H1 (cell line): ENCODE measurements at regions not wholly inside any gene's neighbourhood (a gene's known extent, or its start where the extent isn't known, plus 50 kb on each side); places are given as distances from the start of the nearest gene placed in this dataset.
A peak's percentile ranks its signal among the peaks of the same experiment; 100 is the strongest.

ENCODE experiments used
- CTCF ChIA-PET: fragments of 300-600 bp; sonication (Branson Sonifier 250); formaldehyde crosslinking; loops from one replicate; lab custom pipeline; 2021; ENCODE audit not compliant: partially characterized antibody; lab: Charles Lee
- POLR2A ChIA-PET: fragments of 300-600 bp; sonication (Branson Sonifier 250); formaldehyde crosslinking; loops from one replicate; lab custom pipeline; 2021; ENCODE audit warnings: inconsistent platforms; ENCODE audit not compliant: partially characterized antibody; lab: Charles Lee
- DNase-seq, 2 experiments: peaks; one replicate each; pipeline versions ENCODE4 v3.0.0 to v3.0.0-alpha.2; 2010 to 2022; ENCODE audit warnings: low spot score in 2 of 2, low read depth in 1 of 2, mixed read lengths in 1 of 2
- FAIRE-seq: peaks from 2 replicates; lab custom pipeline; 2011; peaks lifted over from hg19 to GRCh38; lab: Jason Lieb, UNC
- H2AFZ ChIP-seq: 2 replicates; pipeline ENCODE4 v1.8.1; 2012; ENCODE audit warnings: low read length, inconsistent platforms
- H2AK5ac ChIP-seq: 2 replicates; pipeline ENCODE4 v1.6.1; 2013; ENCODE audit warnings: low read depth, low read length
- H2BK120ac ChIP-seq: replicated peaks from 2 replicates; pipeline ENCODE3; 2013; ENCODE audit warnings: low read depth, low read length, inconsistent platforms
- H2BK12ac ChIP-seq: 2 replicates; pipeline ENCODE4 v1.6.1; 2013; ENCODE audit warnings: low read depth, low read length
- H2BK15ac ChIP-seq: 2 replicates; pipeline ENCODE4 v1.6.1; 2013; ENCODE audit warnings: low read length
- H2BK20ac ChIP-seq: 2 replicates; pipeline ENCODE4 v1.6.1; 2013; ENCODE audit warnings: low read length
- H2BK5ac ChIP-seq: 2 replicates; pipeline ENCODE4 v1.6.1; 2013; ENCODE audit warnings: low read depth, low read length
- H3K14ac ChIP-seq: 2 replicates; pipeline ENCODE4 v1.6.1; 2013; ENCODE audit warnings: inconsistent platforms; ENCODE audit not compliant: insufficient read length
- H3K18ac ChIP-seq: 2 replicates; pipeline ENCODE4 v1.6.1; 2013; ENCODE audit warnings: low read length; ENCODE audit errors: extremely low read depth
- H3K23ac ChIP-seq: 2 replicates; pipeline ENCODE4 v1.6.1; 2013; ENCODE audit warnings: inconsistent platforms; ENCODE audit not compliant: insufficient read length
- H3K23me2 ChIP-seq: 2 replicates; pipeline ENCODE4 v1.6.1; 2013; ENCODE audit warnings: low read depth, low read length
- H3K27ac ChIP-seq: 2 replicates; pipeline ENCODE4 v1.6.1; 2011; ENCODE audit warnings: low read depth, low read length, inconsistent platforms
- H3K27me3 ChIP-seq, 4 experiments: replicated peaks in 1 of 4; 1 replicate in 1 of 4; 2 replicates in 3 of 4; pipeline versions ENCODE4 v1.6.1 to v1.8.1; 2011 to 2013; ENCODE audit warnings: low read length in 3 of 4, mild to moderate bottlenecking in 3 of 4, inconsistent platforms in 2 of 4, mixed read lengths in 2 of 4, moderate library complexity in 1 of 4; ENCODE audit not compliant: control insufficient read depth in 3 of 4, insufficient read depth in 3 of 4; ENCODE audit errors: extremely low read depth in 1 of 4
- H3K36me3 ChIP-seq, 4 experiments: 2 replicates each; pipeline versions ENCODE4 v1.6.1 to v1.8.1; 2011 to 2013; ENCODE audit warnings: mild to moderate bottlenecking in 4 of 4, low read length in 3 of 4, moderate library complexity in 2 of 4, control low read depth in 1 of 4, inconsistent platforms in 1 of 4; ENCODE audit not compliant: insufficient read depth in 4 of 4, control insufficient read depth in 2 of 4
- H3K4ac ChIP-seq: replicated peaks from 2 replicates; pipeline ENCODE3; 2013; ENCODE audit warnings: low read length, low read depth, mixed read lengths, inconsistent platforms; ENCODE audit not compliant: insufficient read length
- H3K4me1 ChIP-seq, 4 experiments: replicated peaks in 1 of 4; 1 replicate in 1 of 4; 2 replicates in 3 of 4; pipeline versions ENCODE4 v1.6.1 to v1.8.1; 2011 to 2013; ENCODE audit warnings: low read length in 3 of 4, inconsistent platforms in 2 of 4, mixed read lengths in 1 of 4; ENCODE audit not compliant: insufficient read depth in 4 of 4, control insufficient read depth in 3 of 4
- H3K4me2 ChIP-seq, 2 experiments: 2 replicates each; pipeline versions ENCODE4 v1.6.1 to v1.8.1; 2011 to 2013; ENCODE audit warnings: low read depth in 2 of 2, low read length in 2 of 2, control low read depth in 1 of 2, inconsistent platforms in 1 of 2, mild to moderate bottlenecking in 1 of 2; ENCODE audit not compliant: insufficient read depth in 1 of 2
- H3K4me3 ChIP-seq, 4 experiments: fragments of 200-600, 300-600 bp in 1 of 4; sonication (generic), shearing (Covaris generic), sonication (Bioruptor Twin) in 1 of 4; 2 replicates each; pipeline versions ENCODE4 v1.5.1 to v1.8.1; 2011 to 2016; ENCODE audit warnings: low read length in 4 of 4, low read depth in 3 of 4, control low read depth in 2 of 4, inconsistent platforms in 2 of 4, mild to moderate bottlenecking in 2 of 4, mixed read lengths in 1 of 4, moderate library complexity in 1 of 4; ENCODE audit not compliant: insufficient read depth in 2 of 4; ENCODE audit errors: extremely low read depth in 1 of 4
- H3K56ac ChIP-seq: replicated peaks from 2 replicates; pipeline ENCODE3; 2013; ENCODE audit warnings: low read depth, mild to moderate bottlenecking, mixed read lengths, low read length, inconsistent platforms; ENCODE audit not compliant: insufficient read length
- H3K79me1 ChIP-seq: 2 replicates; pipeline ENCODE4 v1.6.1; 2013; ENCODE audit warnings: low read depth, low read length, control low read depth
- H3K79me2 ChIP-seq, 2 experiments: 2 replicates each; pipeline versions ENCODE4 v1.6.1 to v1.8.1; 2012 to 2013; ENCODE audit warnings: low read length in 2 of 2, mild to moderate bottlenecking in 2 of 2, inconsistent platforms in 1 of 2; ENCODE audit not compliant: insufficient read depth in 2 of 2, control insufficient read depth in 1 of 2
- H3K9ac ChIP-seq, 4 experiments: replicated peaks in 1 of 4; 1 replicate in 1 of 4; 2 replicates in 3 of 4; pipeline versions ENCODE4 v1.6.1 to v1.8.1; 2011 to 2013; ENCODE audit warnings: low read depth in 3 of 4, low read length in 3 of 4, control low read depth in 2 of 4, mild to moderate bottlenecking in 2 of 4, moderate library complexity in 2 of 4, inconsistent platforms in 1 of 4; ENCODE audit errors: extremely low read depth in 1 of 4
- H3K9me3 ChIP-seq, 2 experiments: 2 replicates each; pipeline versions ENCODE4 v1.6.1 to v1.8.1; 2012 to 2013; ENCODE audit warnings: mild to moderate bottlenecking in 2 of 2, moderate library complexity in 2 of 2, control low read depth in 1 of 2, inconsistent platforms in 1 of 2, low read depth in 1 of 2, low read length in 1 of 2, mixed read lengths in 1 of 2; ENCODE audit not compliant: insufficient read depth in 2 of 2
- H4K20me1 ChIP-seq, 2 experiments: replicated peaks in 1 of 2; 2 replicates each; pipeline versions ENCODE3 to v1.8.1; 2011 to 2013; ENCODE audit warnings: inconsistent platforms in 2 of 2, low read length in 2 of 2, mild to moderate bottlenecking in 1 of 2; ENCODE audit not compliant: insufficient read depth in 2 of 2, control insufficient read depth in 1 of 2
- H4K5ac ChIP-seq: 2 replicates; pipeline ENCODE4 v1.6.1; 2013; ENCODE audit warnings: low read length, low read depth, mixed read lengths, inconsistent platforms; ENCODE audit not compliant: insufficient read length
- H4K8ac ChIP-seq: 2 replicates; pipeline ENCODE4 v1.8.0; 2013; ENCODE audit warnings: mild to moderate bottlenecking, moderate library complexity, low read length, inconsistent platforms; ENCODE audit not compliant: insufficient read depth; ENCODE audit errors: extremely low read depth
- H4K91ac ChIP-seq: replicated peaks from 2 replicates; pipeline ENCODE3; 2013; ENCODE audit warnings: low read length, mixed read lengths, inconsistent platforms; ENCODE audit not compliant: insufficient read length
- CEBPB ChIP-seq: IDR thresholded peaks from 2 replicates; pipeline ENCODE4 v1.6.1; 2012; ENCODE audit warnings: low read depth, low read length
- CREB1 ChIP-seq: IDR thresholded peaks from 2 replicates; pipeline ENCODE4 v1.6.1; 2012; ENCODE audit warnings: inconsistent platforms
- CTBP2 ChIP-seq: IDR thresholded peaks from 2 replicates; pipeline ENCODE4 v1.7.0; 2011; ENCODE audit warnings: borderline replicate concordance, mild to moderate bottlenecking, moderate library complexity, mixed read lengths, low read length; ENCODE audit not compliant: insufficient read depth, insufficient read length
- FOSL1 ChIP-seq: IDR thresholded peaks from 2 replicates; pipeline ENCODE4 v1.6.1; 2011; ENCODE audit warnings: mild to moderate bottlenecking, low read depth, low read length, moderate library complexity; ENCODE audit not compliant: insufficient read depth
- GABPA ChIP-seq: IDR thresholded peaks from 2 replicates; pipeline ENCODE4 v1.6.1; 2011; ENCODE audit warnings: mild to moderate bottlenecking, low read length, moderate library complexity, borderline replicate concordance; ENCODE audit not compliant: insufficient read depth
- MAFK ChIP-seq: IDR thresholded peaks from 2 replicates; pipeline ENCODE4 v1.6.1; 2012; ENCODE audit warnings: low read depth, mild to moderate bottlenecking, improper control_type of control experiment, low read length
- RBBP5 ChIP-seq: IDR thresholded peaks from 2 replicates; pipeline ENCODE4 v1.7.1; 2012; ENCODE audit warnings: low read depth, mild to moderate bottlenecking, inconsistent platforms, low read length, moderate library complexity, borderline replicate concordance
- RFX5 ChIP-seq: IDR thresholded peaks from 2 replicates; pipeline ENCODE4 v1.6.1; 2011; ENCODE audit warnings: low read depth, low read length, improper control_type of control experiment, borderline replicate concordance
- SIX5 ChIP-seq: IDR thresholded peaks from 2 replicates; pipeline ENCODE4 v1.6.1; 2011; ENCODE audit warnings: mild to moderate bottlenecking, low read depth, low read length
- SP2 ChIP-seq: IDR thresholded peaks from 2 replicates; pipeline ENCODE4 v1.6.1; 2012; ENCODE audit warnings: mild to moderate bottlenecking, low read length, inconsistent platforms
- SUZ12 ChIP-seq: fragments of 200-600 bp; sonication (generic); IDR thresholded peaks from 2 replicates; pipeline ENCODE4 v1.6.1; 2012; ENCODE audit warnings: mild to moderate bottlenecking, inconsistent platforms, low read length, moderate library complexity, mixed read lengths
- YY1 ChIP-seq: IDR thresholded peaks from 2 replicates; pipeline ENCODE4 v1.6.1; 2011; ENCODE audit warnings: low read depth, mild to moderate bottlenecking, low read length
- whole genome bisulfite sequencing, 2 experiments: shearing (Covaris generic) in 1 of 2; methylation state at CpG; one replicate each; pipeline versions ENCODE4 v1.1.6 to v1.1.7; 2013 to 2015; ENCODE audit warnings: low lambda C conversion rate in 2 of 2, mixed read lengths in 2 of 2, inconsistent platforms in 1 of 2, low coverage in 1 of 2, missing lambda C conversion rate in 1 of 2; ENCODE audit not compliant: insufficient replicate concordance in 2 of 2, insufficient coverage in 1 of 2, insufficient read length in 1 of 2; ENCODE audit errors: extremely low coverage in 1 of 2, missing lambda C conversion rate in 1 of 2; 5-methylcytosine and 5-hydroxymethylcytosine counted together
- TF ChIP-seq, protein P1 (sequence below): IDR thresholded peaks from 2 replicates; pipeline ENCODE4 v1.6.1; 2012; ENCODE audit warnings: inconsistent platforms
- TF ChIP-seq, protein P2 (sequence below): IDR thresholded peaks from 2 replicates; pipeline ENCODE4 v1.6.1; 2011; ENCODE audit warnings: low read depth, mild to moderate bottlenecking, low read length; ENCODE audit not compliant: insufficient read depth

DNA sequence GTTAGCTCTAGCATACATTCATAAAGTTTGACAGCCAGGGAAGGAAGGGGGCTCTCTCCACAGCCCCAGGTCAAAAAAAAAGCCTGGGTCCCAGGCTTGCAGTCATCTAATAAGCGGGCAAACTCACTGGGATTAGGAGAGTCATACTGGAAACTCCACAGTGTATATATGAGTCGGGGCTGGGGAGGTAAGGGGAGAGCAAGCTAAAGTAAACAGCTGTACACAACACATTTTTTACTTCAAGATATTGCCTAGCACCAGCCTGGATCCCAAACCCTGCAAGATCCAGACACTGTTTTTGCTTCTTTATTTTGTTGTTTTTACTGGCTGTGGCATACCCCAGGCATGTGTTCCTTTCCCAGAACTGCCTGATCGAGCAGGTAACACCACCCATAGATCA is 291.3 kb upstream of the TANK start:
- H2BK15ac ChIP-seq, result no peak overlapping the region
- no peak overlapping the region for H2BK20ac ChIP-seq
- no peaks in the 10 kb centered on the region for H3K9me3 ChIP-seq
- H4K5ac ChIP-seq, result no peak overlapping the region
- no peak overlapping the region for H3K18ac ChIP-seq
- no peak overlapping the region for H3K4me2 ChIP-seq
- ChIA-PET POLR2A (no interaction called here), CTCF (interaction anchor here (0.7 kb wide), 1 partner anchor 45 kb away, joined by 3 read pairs; no protein-coding TSS in a partner anchor)
- no peaks in the 10 kb centered on the region for H3K79me1 ChIP-seq
- no peak overlapping the region for H3K4ac ChIP-seq
- H4K91ac ChIP-seq, result no peak overlapping the region
- H4K20me1 ChIP-seq, result no peaks in the 10 kb centered on the region
- FAIRE-seq (no peak), DNase-seq (no peak)
- no peak overlapping the region for H3K4me3 ChIP-seq
- H3K56ac ChIP-seq, result no peak overlapping the region
- no peaks in the 10 kb centered on the region for H3K36me3 ChIP-seq
- TF ChIP-seq CREB1 (no peak), RFX5 (no peak), SIX5 (no peak), SUZ12 (no peak), FOSL1 (no peak), MAFK (no peak), CTBP2 (no peak), RBBP5 (no peak), YY1 (no peak), GABPA (no peak), SP2 (no peak), CEBPB (no peak)
- TF ChIP-seq, protein P1, sequence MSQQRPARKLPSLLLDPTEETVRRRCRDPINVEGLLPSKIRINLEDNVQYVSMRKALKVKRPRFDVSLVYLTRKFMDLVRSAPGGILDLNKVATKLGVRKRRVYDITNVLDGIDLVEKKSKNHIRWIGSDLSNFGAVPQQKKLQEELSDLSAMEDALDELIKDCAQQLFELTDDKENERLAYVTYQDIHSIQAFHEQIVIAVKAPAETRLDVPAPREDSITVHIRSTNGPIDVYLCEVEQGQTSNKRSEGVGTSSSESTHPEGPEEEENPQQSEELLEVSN, result no peak
- TF ChIP-seq, protein P2, sequence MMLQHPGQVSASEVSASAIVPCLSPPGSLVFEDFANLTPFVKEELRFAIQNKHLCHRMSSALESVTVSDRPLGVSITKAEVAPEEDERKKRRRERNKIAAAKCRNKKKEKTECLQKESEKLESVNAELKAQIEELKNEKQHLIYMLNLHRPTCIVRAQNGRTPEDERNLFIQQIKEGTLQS, result no peak
- no peak overlapping the region for H3K23ac ChIP-seq
- 0 out of 2 replicates have a peak overlapping the region, but pooled peaks have one; percentile 13 for H2AFZ ChIP-seq
- no peaks in the 10 kb centered on the region for H3K4me1 ChIP-seq
- no peak overlapping the region for H3K9ac ChIP-seq
- H4K8ac ChIP-seq, result no peak overlapping the region
- no peak overlapping the region for H2BK5ac ChIP-seq
- no peak overlapping the region for H2AK5ac ChIP-seq
- H3K27me3 ChIP-seq, result no peaks in the 10 kb centered on the region
- no peak overlapping the region for H3K14ac ChIP-seq
- WGBS, 2 experiments, result 90% methylated on average over 3 of the region's 3 CpGs; no CpG with 5 or more reads in 1 of the 2 experiments
- H2BK12ac ChIP-seq, result no peak overlapping the region
- no peak overlapping the region for H3K27ac ChIP-seq
- H3K23me2 ChIP-seq, result peaks cover 1% of the 10 kb centered on the region; the same call in 1 of the 2 replicates
- no peak overlapping the region for H2BK120ac ChIP-seq
- no peaks in the 10 kb centered on the region for H3K79me2 ChIP-seq
